ENCODE measurements at regions not wholly inside any gene's neighbourhood (a gene's known extent, or its start where the extent isn't known, plus 50 kb on each side); places are given as distances from the start of the nearest gene placed in this dataset.

GRCh38 chr16:80100846-80101451 lies 439.8 kb upstream of the DYNLRB2 start:
- no peak for DNase-seq
- ChIA-PET CTCF (no interaction called here), POLR2A (ENCODE audit: unreplicated experiment) (no interaction called here)
- H2AFZ ChIP-seq = no peak overlapping the region
- TF ChIP-seq, protein P1, sequence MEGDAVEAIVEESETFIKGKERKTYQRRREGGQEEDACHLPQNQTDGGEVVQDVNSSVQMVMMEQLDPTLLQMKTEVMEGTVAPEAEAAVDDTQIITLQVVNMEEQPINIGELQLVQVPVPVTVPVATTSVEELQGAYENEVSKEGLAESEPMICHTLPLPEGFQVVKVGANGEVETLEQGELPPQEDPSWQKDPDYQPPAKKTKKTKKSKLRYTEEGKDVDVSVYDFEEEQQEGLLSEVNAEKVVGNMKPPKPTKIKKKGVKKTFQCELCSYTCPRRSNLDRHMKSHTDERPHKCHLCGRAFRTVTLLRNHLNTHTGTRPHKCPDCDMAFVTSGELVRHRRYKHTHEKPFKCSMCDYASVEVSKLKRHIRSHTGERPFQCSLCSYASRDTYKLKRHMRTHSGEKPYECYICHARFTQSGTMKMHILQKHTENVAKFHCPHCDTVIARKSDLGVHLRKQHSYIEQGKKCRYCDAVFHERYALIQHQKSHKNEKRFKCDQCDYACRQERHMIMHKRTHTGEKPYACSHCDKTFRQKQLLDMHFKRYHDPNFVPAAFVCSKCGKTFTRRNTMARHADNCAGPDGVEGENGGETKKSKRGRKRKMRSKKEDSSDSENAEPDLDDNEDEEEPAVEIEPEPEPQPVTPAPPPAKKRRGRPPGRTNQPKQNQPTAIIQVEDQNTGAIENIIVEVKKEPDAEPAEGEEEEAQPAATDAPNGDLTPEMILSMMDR (conservative IDR thresholded peaks at IDR 0.05) = no peak
- no peak for TF ChIP-seq EZH2 (IDR thresholded peaks at IDR 0.05; ENCODE audit: low read depth)
- H3K9me3 ChIP-seq (ENCODE audit: insufficient read depth, low read depth) = peaks cover 5% of the 10 kb centered on the region; the same call in 1 of the 2 replicates
- no peaks in the 10 kb centered on the region for H3K9me2 ChIP-seq (ENCODE audit: insufficient read depth)
- peaks cover 7% of the 10 kb centered on the region; the same call in 1 of the 2 replicates for H3F3A ChIP-seq (ENCODE audit: insufficient read depth, low read depth)
- H3K4me1 ChIP-seq (replicated peaks; ENCODE audit: insufficient read depth) = peaks cover 17% of the 10 kb centered on the region
- no peaks in the 10 kb centered on the region for H3K36me3 ChIP-seq (ENCODE audit: low read depth)
- no peaks in the 10 kb centered on the region for H4K20me1 ChIP-seq (ENCODE audit: insufficient read depth)
- H3K4me3 ChIP-seq = no peak overlapping the region
- H3K27ac ChIP-seq = no peak overlapping the region
- no peaks in the 10 kb centered on the region for H3K27me3 ChIP-seq (ENCODE audit: insufficient read depth, low read depth)
- intact Hi-C loops (cut with micrococcal nuclease; ENCODE audit: unreplicated experiment) = no loop called here
- H3K79me2 ChIP-seq (ENCODE audit: low read depth) = no peaks in the 10 kb centered on the region
- no TSS peak for BruUV-seq (replicated peaks)
- H3K4me2 ChIP-seq = no peak overlapping the region

DNA sequence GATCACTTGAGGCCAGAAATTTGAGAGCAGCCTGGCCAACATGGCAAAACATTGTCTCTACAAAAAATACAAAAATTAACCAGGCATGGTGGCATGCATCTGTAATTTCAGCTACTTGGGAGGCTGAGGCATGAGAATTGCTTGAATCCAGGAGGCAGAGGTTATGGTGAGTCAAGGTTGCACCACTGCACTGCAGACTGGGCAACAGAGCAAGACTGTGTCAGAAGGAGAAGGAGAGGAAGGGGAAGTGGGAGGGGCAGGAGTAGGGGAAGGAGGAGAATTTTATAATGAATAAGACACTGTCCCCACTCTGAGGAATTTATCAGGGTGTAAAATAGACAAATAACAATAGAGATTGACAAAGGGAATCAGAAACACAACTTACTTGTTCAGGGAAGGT lies 440.6 kb upstream of the DYNLRB2 start:
- Histone ChIP-seq H3K27me3 (ENCODE audit: insufficient read depth, low read depth) (no peaks in the 10 kb centered on the region), H3K27ac (no peak overlapping the region), H3F3A (ENCODE audit: insufficient read depth, low read depth) (peaks cover 7% of the 10 kb centered on the region; the same call in 1 of the 2 replicates), H3K36me3 (ENCODE audit: low read depth) (no peaks in the 10 kb centered on the region), H3K4me3 (no peak overlapping the region), H3K9me2 (ENCODE audit: insufficient read depth) (no peaks in the 10 kb centered on the region), H3K4me1 (replicated peaks; ENCODE audit: insufficient read depth) (peaks cover 10% of the 10 kb centered on the region), H3K4me2 (no peak overlapping the region), H4K20me1 (ENCODE audit: insufficient read depth) (no peaks in the 10 kb centered on the region), H2AFZ (no peak overlapping the region), H3K79me2 (ENCODE audit: low read depth) (no peaks in the 10 kb centered on the region), H3K9me3 (ENCODE audit: insufficient read depth, low read depth) (peaks cover 5% of the 10 kb centered on the region; the same call in 1 of the 2 replicates)
- ChIA-PET CTCF (no interaction called here), POLR2A (ENCODE audit: unreplicated experiment) (no interaction called here)
- DNase-seq = no peak
- intact Hi-C loops (cut with micrococcal nuclease; ENCODE audit: unreplicated experiment) = no loop called here
- no TSS peak for BruUV-seq (replicated peaks)
- TF ChIP-seq, protein P1 (conservative IDR thresholded peaks at IDR 0.05) = no peak

DNA sequence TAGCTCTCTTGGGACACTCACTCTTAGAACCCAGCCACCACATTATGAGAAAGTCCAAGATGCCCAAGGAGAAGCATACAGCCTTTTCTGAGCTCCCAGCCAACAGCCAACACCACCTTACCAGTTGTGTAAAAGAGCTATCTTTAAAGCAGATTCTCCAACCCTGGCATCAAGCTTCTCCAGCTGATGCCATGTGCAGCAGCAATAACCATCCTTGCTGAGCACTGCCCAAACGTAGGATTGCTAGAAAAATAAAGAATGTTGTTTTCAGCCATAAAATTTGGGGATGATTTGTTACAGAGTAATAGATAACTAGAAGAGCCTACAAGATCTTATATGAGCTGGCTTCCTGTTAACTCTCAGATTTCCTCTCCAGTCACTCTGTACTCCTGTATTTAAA lies 443.7 kb upstream of the DYNLRB2 start:
- no peak overlapping the region for H3K4me2 ChIP-seq
- H4K20me1 ChIP-seq (ENCODE audit: insufficient read depth) = no peaks in the 10 kb centered on the region
- no peaks in the 10 kb centered on the region for H3F3A ChIP-seq (ENCODE audit: insufficient read depth, low read depth)
- CTCF ChIA-PET = no interaction called here
- POLR2A ChIA-PET (ENCODE audit: unreplicated experiment) = no interaction called here
- H3K9me2 ChIP-seq (ENCODE audit: insufficient read depth) = no peaks in the 10 kb centered on the region
- H3K4me1 ChIP-seq (replicated peaks; ENCODE audit: insufficient read depth) = no peaks in the 10 kb centered on the region
- no peaks in the 10 kb centered on the region for H3K79me2 ChIP-seq (ENCODE audit: low read depth)
- no peak overlapping the region for H3K27ac ChIP-seq
- H2AFZ ChIP-seq = no peak overlapping the region
- no peaks in the 10 kb centered on the region for H3K9me3 ChIP-seq (ENCODE audit: insufficient read depth, low read depth)
- intact Hi-C loops (cut with micrococcal nuclease; ENCODE audit: unreplicated experiment) = no loop called here
- TF ChIP-seq, protein P1 (conservative IDR thresholded peaks at IDR 0.05) = no peak
- TF ChIP-seq EZH2 (IDR thresholded peaks at IDR 0.05; ENCODE audit: low read depth) = no peak
- H3K27me3 ChIP-seq (ENCODE audit: insufficient read depth, low read depth) = no peaks in the 10 kb centered on the region
- H3K36me3 ChIP-seq (ENCODE audit: low read depth) = no peaks in the 10 kb centered on the region
- no peak overlapping the region for H3K4me3 ChIP-seq
- no TSS peak for BruUV-seq (replicated peaks)
- DNase-seq = no peak

All from PC-9 (cell line).